PFSK-1 (cell line): ENCODE measurements at regions not wholly inside any gene's neighbourhood (a gene's known extent, or its start where the extent isn't known, plus 50 kb on each side); places are given as distances from the start of the nearest gene placed in this dataset.

Experiments
- POLR2AphosphoS5 ChIP-seq: IDR thresholded peaks from 2 replicates; pipeline ENCODE4 v1.6.1; 2012; ENCODE audit warnings: low read depth, mild to moderate bottlenecking, control low read depth, low read length, moderate library complexity
- TAF1 ChIP-seq: IDR thresholded peaks from 2 replicates; pipeline ENCODE4 v1.6.1; 2012; ENCODE audit warnings: low read length, control low read depth, borderline replicate concordance; ENCODE audit not compliant: insufficient read depth
- TF ChIP-seq, protein P1 (sequence below), 2 experiments: IDR thresholded peaks; 2 replicates each; pipeline versions ENCODE4 v1.6.1 to v1.8.0; 2011 to 2012; ENCODE audit warnings: low read depth in 2 of 2, low read length in 2 of 2, control low read depth in 1 of 2, inconsistent platforms in 1 of 2, mild to moderate bottlenecking in 1 of 2, moderate library complexity in 1 of 2; ENCODE audit not compliant: insufficient read depth in 1 of 2

- TF ChIP-seq POLR2AphosphoS5 (no peak), TAF1 (no peak)
- TF ChIP-seq, protein P1, sequence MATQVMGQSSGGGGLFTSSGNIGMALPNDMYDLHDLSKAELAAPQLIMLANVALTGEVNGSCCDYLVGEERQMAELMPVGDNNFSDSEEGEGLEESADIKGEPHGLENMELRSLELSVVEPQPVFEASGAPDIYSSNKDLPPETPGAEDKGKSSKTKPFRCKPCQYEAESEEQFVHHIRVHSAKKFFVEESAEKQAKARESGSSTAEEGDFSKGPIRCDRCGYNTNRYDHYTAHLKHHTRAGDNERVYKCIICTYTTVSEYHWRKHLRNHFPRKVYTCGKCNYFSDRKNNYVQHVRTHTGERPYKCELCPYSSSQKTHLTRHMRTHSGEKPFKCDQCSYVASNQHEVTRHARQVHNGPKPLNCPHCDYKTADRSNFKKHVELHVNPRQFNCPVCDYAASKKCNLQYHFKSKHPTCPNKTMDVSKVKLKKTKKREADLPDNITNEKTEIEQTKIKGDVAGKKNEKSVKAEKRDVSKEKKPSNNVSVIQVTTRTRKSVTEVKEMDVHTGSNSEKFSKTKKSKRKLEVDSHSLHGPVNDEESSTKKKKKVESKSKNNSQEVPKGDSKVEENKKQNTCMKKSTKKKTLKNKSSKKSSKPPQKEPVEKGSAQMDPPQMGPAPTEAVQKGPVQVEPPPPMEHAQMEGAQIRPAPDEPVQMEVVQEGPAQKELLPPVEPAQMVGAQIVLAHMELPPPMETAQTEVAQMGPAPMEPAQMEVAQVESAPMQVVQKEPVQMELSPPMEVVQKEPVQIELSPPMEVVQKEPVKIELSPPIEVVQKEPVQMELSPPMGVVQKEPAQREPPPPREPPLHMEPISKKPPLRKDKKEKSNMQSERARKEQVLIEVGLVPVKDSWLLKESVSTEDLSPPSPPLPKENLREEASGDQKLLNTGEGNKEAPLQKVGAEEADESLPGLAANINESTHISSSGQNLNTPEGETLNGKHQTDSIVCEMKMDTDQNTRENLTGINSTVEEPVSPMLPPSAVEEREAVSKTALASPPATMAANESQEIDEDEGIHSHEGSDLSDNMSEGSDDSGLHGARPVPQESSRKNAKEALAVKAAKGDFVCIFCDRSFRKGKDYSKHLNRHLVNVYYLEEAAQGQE (IDR thresholded peaks at IDR 0.05; ENCODE audit: insufficient read depth in 1 of 2, low read depth in 2 of 2, low read length in 2 of 2), result no peak
Measured at GRCh38 chr2:2768476-2768875, 437.4 kb upstream of the MYT1L start.
